A549 (cell line): ENCODE measurements at regions not wholly inside any gene's neighbourhood (a gene's known extent, or its start where the extent isn't known, plus 50 kb on each side); places are given as distances from the start of the nearest gene placed in this dataset.

Experiments used
- ATAC-seq, 2 experiments: fragments of 200-7000 bp in 1 of 2; fragments of >200 bp in 1 of 2; cut with Nextera tagmentation in 1 of 2; cut with Tn5 transposase in 1 of 2; 3 replicates each; pipeline versions ENCODE4 v1.8.0 to v1.9.1; 2018 to 2020; ENCODE audit warnings: mild to moderate bottlenecking in 1 of 2, moderate library complexity in 1 of 2
- CTCF ChIA-PET: fragments of 300-600 bp; sonication (Branson Sonifier 250); formaldehyde crosslinking; extraction: SDS; loops from one replicate; lab custom pipeline; 2021; ENCODE audit warnings: antibody characterized with exemption, inconsistent platforms; lab: Yijun Ruan, JAX
- POLR2A ChIA-PET: fragments of 350-600 bp; formaldehyde crosslinking; extraction: SDS; loops from one replicate; lab custom pipeline; 2021; ENCODE audit warnings: antibody characterized with exemption, inconsistent platforms; lab: Yijun Ruan, JAX
- DNase-seq, 2 experiments: peaks; one replicate each; pipeline versions ENCODE4 v3.0.0 to v3.0.0-alpha.2; 2011 to 2016; ENCODE audit warnings: low read depth in 1 of 2, low spot score in 1 of 2
- FAIRE-seq: peaks from 2 replicates; lab custom pipeline; 2011; peaks lifted over from hg19 to GRCh38; lab: Jason Lieb, UNC
- H3K27ac ChIP-seq, 2 experiments: fragments of >200 bp; sonication (Bioruptor Twin); formaldehyde crosslinking; 3 replicates each; pipeline ENCODE4 v1.5.1; 2016 to 2017
- H3K4me1 ChIP-seq: fragments of >200 bp; sonication (Bioruptor Twin); formaldehyde crosslinking; 3 replicates; pipeline ENCODE4 v1.6.1; 2016
- H3K4me2 ChIP-seq: fragments of >200 bp; sonication (Bioruptor Twin); formaldehyde crosslinking; 3 replicates; pipeline ENCODE4 v1.6.1; 2016
- H3K4me3 ChIP-seq: fragments of >200 bp; sonication (Bioruptor Twin); formaldehyde crosslinking; 3 replicates; pipeline ENCODE4 v1.5.1; 2016
- H3K9me3 ChIP-seq: fragments of >200 bp; sonication (Bioruptor Twin); formaldehyde crosslinking; 3 replicates; pipeline ENCODE4 v1.6.1; 2016
- BCL3 ChIP-seq: fragments of >200 bp; sonication (Bioruptor Twin); formaldehyde crosslinking; IDR thresholded peaks from 3 replicates; pipeline ENCODE4 v1.6.1; 2016
- BHLHE40 ChIP-seq: IDR thresholded peaks from 2 replicates; pipeline ENCODE4 v1.6.1; 2012; ENCODE audit warnings: low read depth, low read length, inconsistent platforms
- CHD4 ChIP-seq: fragments of 200-600 bp; sonication (generic); IDR thresholded peaks from 2 replicates; pipeline ENCODE4 v1.6.1; 2016; ENCODE audit warnings: antibody characterized with exemption, mild to moderate bottlenecking, borderline replicate concordance
- EHMT2 ChIP-seq: fragments of 200-600 bp; sonication (generic); IDR thresholded peaks from 2 replicates; pipeline ENCODE4 v1.6.1; 2016; ENCODE audit warnings: antibody characterized with exemption, low read depth, mild to moderate bottlenecking, moderate library complexity
- ESRRA ChIP-seq: fragments of 150-350 bp; IDR thresholded peaks from 2 replicates; pipeline ENCODE4 v1.6.1; 2014; ENCODE audit warnings: mild to moderate bottlenecking, low read length, borderline replicate concordance
- GATA3 ChIP-seq: IDR thresholded peaks from 2 replicates; pipeline ENCODE4 v1.6.1; 2012; ENCODE audit warnings: borderline replicate concordance
- HOXA7 ChIP-seq: fragments of 250-450 bp; sonication (Bioruptor Pico); IDR thresholded peaks from 2 replicates; pipeline ENCODE4 v1.5.0; 2020; ENCODE audit warnings: mild to moderate bottlenecking, moderate library complexity
- HOXB13 ChIP-seq: fragments of 250-450 bp; sonication (Bioruptor Pico); IDR thresholded peaks from 2 replicates; pipeline ENCODE4 v1.5.0; 2020; ENCODE audit warnings: low read depth, mild to moderate bottlenecking, moderate library complexity
- MAFK ChIP-seq: fragments of 450-650 bp; IDR thresholded peaks from 2 replicates; pipeline ENCODE4 v1.6.1; 2014; ENCODE audit not compliant: partially characterized antibody
- MAZ ChIP-seq: fragments of 150-350 bp; IDR thresholded peaks from 2 replicates; pipeline ENCODE4 v1.6.1; 2014; ENCODE audit warnings: antibody characterized with exemption, low read depth, low read length, borderline replicate concordance
- POLR2A ChIP-seq: IDR thresholded peaks from 2 replicates; pipeline ENCODE4 v1.6.1; 2012; ENCODE audit warnings: mild to moderate bottlenecking, low read length
- RAD21 ChIP-seq, 2 experiments: fragments of >200 bp in 1 of 2; sonication (Bioruptor Twin) in 1 of 2; formaldehyde crosslinking in 1 of 2; IDR thresholded peaks in 1 of 2; conservative IDR thresholded peaks in 1 of 2; 2 replicates in 1 of 2; 3 replicates in 1 of 2; pipeline ENCODE4 v1.6.1; 2012 to 2018; ENCODE audit warnings: inconsistent platforms in 1 of 2
- RCOR1 ChIP-seq: fragments of 150-350 bp; IDR thresholded peaks from 2 replicates; pipeline ENCODE4 v1.6.1; 2014; ENCODE audit warnings: antibody characterized with exemption, low read length, low read depth
- REST ChIP-seq: fragments of 200-600 bp; sonication (generic); IDR thresholded peaks from 2 replicates; pipeline ENCODE4 v1.6.1; 2016; ENCODE audit warnings: antibody characterized with exemption, mild to moderate bottlenecking, moderate library complexity
- RFX5 ChIP-seq: fragments of 450-650 bp; IDR thresholded peaks from 2 replicates; pipeline ENCODE4 v1.7.1; 2014; ENCODE audit warnings: antibody characterized with exemption, mild to moderate bottlenecking, moderate library complexity
- RNF2 ChIP-seq: fragments of 200-600 bp; sonication (generic); IDR thresholded peaks from 2 replicates; pipeline ENCODE4 v1.6.1; 2016; ENCODE audit warnings: low read depth, mild to moderate bottlenecking, antibody characterized with exemption, moderate library complexity, borderline replicate concordance
- SMC3 ChIP-seq: fragments of >200 bp; sonication (Bioruptor Twin); formaldehyde crosslinking; IDR thresholded peaks from 3 replicates; pipeline ENCODE4 v1.6.1; 2018; ENCODE audit warnings: inconsistent platforms
- ZC3H11A ChIP-seq: fragments of 450-650 bp; IDR thresholded peaks from 2 replicates; pipeline ENCODE4 v1.6.1; 2014; ENCODE audit warnings: antibody characterized with exemption, mild to moderate bottlenecking
- ZFP36 ChIP-seq: fragments of 450-650 bp; IDR thresholded peaks from 2 replicates; pipeline ENCODE4 v1.6.1; 2014; ENCODE audit warnings: borderline replicate concordance; ENCODE audit not compliant: partially characterized antibody
- ZSCAN20 ChIP-seq: fragments of 250-450 bp; sonication (Bioruptor Pico); IDR thresholded peaks from 2 replicates; pipeline ENCODE4 v1.8.0; 2022; ENCODE audit warnings: mild to moderate bottlenecking, moderate library complexity
- WGBS: methylation state at CpG from one replicate; pipeline ENCODE4 v1.1.6; 2017; ENCODE audit errors: missing lambda C conversion rate; 5-methylcytosine and 5-hydroxymethylcytosine counted together
- TF ChIP-seq, protein P1 (sequence below): fragments of 250-450 bp; sonication (Bioruptor Pico); IDR thresholded peaks from 2 replicates; pipeline ENCODE4 v1.5.0; 2021; ENCODE audit warnings: mild to moderate bottlenecking, moderate library complexity, borderline replicate concordance
- TF ChIP-seq, protein P2 (sequence below): fragments of >200 bp; sonication (Bioruptor Twin); formaldehyde crosslinking; IDR thresholded peaks from 3 replicates; pipeline ENCODE4 v1.5.1; 2016
- TF ChIP-seq, protein P3 (sequence below): fragments of 450-650 bp; IDR thresholded peaks from 2 replicates; pipeline ENCODE4 v1.6.1; 2014; ENCODE audit warnings: antibody characterized with exemption
- TF ChIP-seq, protein P4 (sequence below): fragments of 150-350 bp; IDR thresholded peaks from 2 replicates; pipeline ENCODE4 v1.6.1; 2014; ENCODE audit warnings: low read depth, mild to moderate bottlenecking, low read length

GRCh38 chr5:173534031-173534430 lies 82.4 kb downstream of the BOD1 start:
- H3K4me1 ChIP-seq: no peaks in the 10 kb centered on the region
- H3K27ac ChIP-seq: no peak overlapping the region
- ATAC-seq: no peak
- TF ChIP-seq EHMT2 (no peak), RAD21 (conservative IDR thresholded peaks at IDR 0.05 in 1 of 2, IDR thresholded peaks at IDR 0.05 in 1 of 2) (no peak), GATA3 (no peak), ZFP36 (no peak), RNF2 (no peak), HOXB13 (no peak), MAZ (no peak), ZC3H11A (no peak)
- TF ChIP-seq, protein P1, sequence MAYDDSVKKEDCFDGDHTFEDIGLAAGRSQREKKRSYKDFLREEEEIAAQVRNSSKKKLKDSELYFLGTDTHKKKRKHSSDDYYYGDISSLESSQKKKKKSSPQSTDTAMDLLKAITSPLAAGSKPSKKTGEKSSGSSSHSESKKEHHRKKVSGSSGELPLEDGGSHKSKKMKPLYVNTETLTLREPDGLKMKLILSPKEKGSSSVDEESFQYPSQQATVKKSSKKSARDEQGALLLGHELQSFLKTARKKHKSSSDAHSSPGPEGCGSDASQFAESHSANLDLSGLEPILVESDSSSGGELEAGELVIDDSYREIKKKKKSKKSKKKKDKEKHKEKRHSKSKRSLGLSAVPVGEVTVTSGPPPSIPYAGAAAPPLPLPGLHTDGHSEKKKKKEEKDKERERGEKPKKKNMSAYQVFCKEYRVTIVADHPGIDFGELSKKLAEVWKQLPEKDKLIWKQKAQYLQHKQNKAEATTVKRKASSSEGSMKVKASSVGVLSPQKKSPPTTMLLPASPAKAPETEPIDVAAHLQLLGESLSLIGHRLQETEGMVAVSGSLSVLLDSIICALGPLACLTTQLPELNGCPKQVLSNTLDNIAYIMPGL: no peak
- TF ChIP-seq, protein P2, sequence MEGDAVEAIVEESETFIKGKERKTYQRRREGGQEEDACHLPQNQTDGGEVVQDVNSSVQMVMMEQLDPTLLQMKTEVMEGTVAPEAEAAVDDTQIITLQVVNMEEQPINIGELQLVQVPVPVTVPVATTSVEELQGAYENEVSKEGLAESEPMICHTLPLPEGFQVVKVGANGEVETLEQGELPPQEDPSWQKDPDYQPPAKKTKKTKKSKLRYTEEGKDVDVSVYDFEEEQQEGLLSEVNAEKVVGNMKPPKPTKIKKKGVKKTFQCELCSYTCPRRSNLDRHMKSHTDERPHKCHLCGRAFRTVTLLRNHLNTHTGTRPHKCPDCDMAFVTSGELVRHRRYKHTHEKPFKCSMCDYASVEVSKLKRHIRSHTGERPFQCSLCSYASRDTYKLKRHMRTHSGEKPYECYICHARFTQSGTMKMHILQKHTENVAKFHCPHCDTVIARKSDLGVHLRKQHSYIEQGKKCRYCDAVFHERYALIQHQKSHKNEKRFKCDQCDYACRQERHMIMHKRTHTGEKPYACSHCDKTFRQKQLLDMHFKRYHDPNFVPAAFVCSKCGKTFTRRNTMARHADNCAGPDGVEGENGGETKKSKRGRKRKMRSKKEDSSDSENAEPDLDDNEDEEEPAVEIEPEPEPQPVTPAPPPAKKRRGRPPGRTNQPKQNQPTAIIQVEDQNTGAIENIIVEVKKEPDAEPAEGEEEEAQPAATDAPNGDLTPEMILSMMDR: no peak
- TF ChIP-seq, all 56 proteins: peak for 0
- 6% methylated on average over 1 of the region's 1 CpG for WGBS
- Histone ChIP-seq H3K4me2 (no peak overlapping the region), H3K4me3 (no peak overlapping the region), H3K9me3 (no peaks in the 10 kb centered on the region)
- no peak for DNase-seq
- POLR2A ChIA-PET: no interaction called here
- no peak for FAIRE-seq
- CTCF ChIA-PET: interaction anchor here (0.9 to 1.7 kb wide), 4 partner anchors 15 to 240 kb away, joined by 3 to 4 read pairs (median 3); no protein-coding TSS in a partner anchor

- 75% methylated on average over 6 of the region's 6 CpGs for WGBS
- ChIA-PET CTCF (interaction anchor here (1.1 to 1.8 kb wide), 3 partner anchors 14 to 20 kb away, joined by 3 to 5 read pairs (median 3); no protein-coding TSS in a partner anchor), POLR2A (no interaction called here)
- Histone ChIP-seq H3K4me1 (no peaks in the 10 kb centered on the region), H3K27ac (no peak overlapping the region), H3K9me3 (no peaks in the 10 kb centered on the region), H3K4me2 (no peak overlapping the region), H3K4me3 (no peak overlapping the region)
- TF ChIP-seq RFX5 (no peak), REST (no peak), ESRRA (no peak), CHD4 (no peak), ZSCAN20 (CRISPR knock-in tag) (no peak), SMC3 (no peak), MAFK (no peak), HOXA7 (CRISPR knock-in tag) (no peak), GATA3 (no peak), POLR2A (no peak), BCL3 (no peak), RCOR1 (no peak), ZC3H11A (no peak), BHLHE40 (no peak), HOXB13 (no peak)
- TF ChIP-seq, protein P3, sequence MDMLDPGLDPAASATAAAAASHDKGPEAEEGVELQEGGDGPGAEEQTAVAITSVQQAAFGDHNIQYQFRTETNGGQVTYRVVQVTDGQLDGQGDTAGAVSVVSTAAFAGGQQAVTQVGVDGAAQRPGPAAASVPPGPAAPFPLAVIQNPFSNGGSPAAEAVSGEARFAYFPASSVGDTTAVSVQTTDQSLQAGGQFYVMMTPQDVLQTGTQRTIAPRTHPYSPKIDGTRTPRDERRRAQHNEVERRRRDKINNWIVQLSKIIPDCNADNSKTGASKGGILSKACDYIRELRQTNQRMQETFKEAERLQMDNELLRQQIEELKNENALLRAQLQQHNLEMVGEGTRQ: no peak
- TF ChIP-seq, protein P4, sequence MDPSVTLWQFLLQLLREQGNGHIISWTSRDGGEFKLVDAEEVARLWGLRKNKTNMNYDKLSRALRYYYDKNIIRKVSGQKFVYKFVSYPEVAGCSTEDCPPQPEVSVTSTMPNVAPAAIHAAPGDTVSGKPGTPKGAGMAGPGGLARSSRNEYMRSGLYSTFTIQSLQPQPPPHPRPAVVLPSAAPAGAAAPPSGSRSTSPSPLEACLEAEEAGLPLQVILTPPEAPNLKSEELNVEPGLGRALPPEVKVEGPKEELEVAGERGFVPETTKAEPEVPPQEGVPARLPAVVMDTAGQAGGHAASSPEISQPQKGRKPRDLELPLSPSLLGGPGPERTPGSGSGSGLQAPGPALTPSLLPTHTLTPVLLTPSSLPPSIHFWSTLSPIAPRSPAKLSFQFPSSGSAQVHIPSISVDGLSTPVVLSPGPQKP: no peak
- DNase-seq (no peak), FAIRE-seq (no peak), ATAC-seq (no peak)
These were observed 83.7 kb downstream of the BOD1 start for GRCh38 chr5:173532689-173533250.
